WI38 (cell line): ENCODE measurements at regions not wholly inside any gene's neighbourhood (a gene's known extent, or its start where the extent isn't known, plus 50 kb on each side); places are given as distances from the start of the nearest gene placed in this dataset.

Source experiments
- H3K4me3 ChIP-seq: 2 replicates; pipeline ENCODE4 v1.5.1; 2011; ENCODE audit warnings: low read depth, mild to moderate bottlenecking, control low read depth, low read length
- CTCF ChIP-seq: IDR thresholded peaks from 2 replicates; pipeline ENCODE4 v1.5.1; 2012; ENCODE audit warnings: low read depth, mild to moderate bottlenecking, control low read depth, low read length

DNA sequence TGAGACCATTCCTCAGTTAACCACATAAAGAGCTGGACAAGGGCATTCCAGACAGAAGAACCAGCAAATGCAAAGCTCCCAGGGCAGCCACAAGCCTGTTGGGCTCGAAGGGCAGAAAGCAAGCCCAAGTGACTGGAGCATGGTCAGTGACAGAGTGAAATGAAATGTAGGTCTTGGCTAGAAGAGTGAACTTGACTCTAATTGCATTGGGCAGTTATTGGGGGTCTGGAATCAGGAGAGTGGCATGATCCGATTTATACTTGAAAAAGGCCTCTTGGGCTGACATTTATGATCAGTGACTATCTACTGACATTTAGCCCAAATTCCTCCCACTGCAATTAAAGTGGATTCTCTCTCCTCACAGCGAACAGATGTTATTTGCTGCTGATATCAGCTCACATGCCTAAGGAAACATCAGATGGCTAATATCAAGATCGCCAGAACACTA lies 152.5 kb upstream of the KLF7 start:
- H3K4me3 ChIP-seq, result no peak overlapping the region

GRCh38 chr2:207319316-207319715 lies 153.6 kb upstream of the KLF7 start:
- TF ChIP-seq CTCF, result no peak
- no peak overlapping the region for H3K4me3 ChIP-seq

More for the DNA sequence above, 152.5 kb upstream of the KLF7 start:
- TF ChIP-seq CTCF, result no peak

GRCh38 chr2:207320381-207321159 lies 154.8 kb upstream of the KLF7 start:
- TF ChIP-seq CTCF, result no peak
- no peak overlapping the region for H3K4me3 ChIP-seq

- TF ChIP-seq CTCF, result no peak
- no peak overlapping the region for H3K4me3 ChIP-seq
Observed at GRCh38 chr2:207321514-207321913, 155.8 kb upstream of the KLF7 start.

GRCh38 chr2:207324001-207324400 lies 158.3 kb upstream of the KLF7 start:
- TF ChIP-seq CTCF, result no peak
- H3K4me3 ChIP-seq, result no peak overlapping the region

- no peak for TF ChIP-seq CTCF
- H3K4me3 ChIP-seq, result no peak overlapping the region
Observed at GRCh38 chr2:207327513-207327912, 161.8 kb upstream of the KLF7 start.

GRCh38 chr2:207328944-207329386 lies 163.2 kb upstream of the KLF7 start:
- no peak for TF ChIP-seq CTCF
- H3K4me3 ChIP-seq, result no peak overlapping the region
